H9 (cell line): ENCODE measurements at regions not wholly inside any gene's neighbourhood (a gene's known extent, or its start where the extent isn't known, plus 50 kb on each side); places are given as distances from the start of the nearest gene placed in this dataset.

Source experiments
- DNase-seq: peaks from one replicate; pipeline ENCODE4 v3.0.0-alpha.2; 2017
- H2AFZ ChIP-seq: one replicate; pipeline ENCODE4 v1.6.1; 2013; ENCODE audit warnings: mild to moderate bottlenecking, low read length, control low read depth, moderate library complexity
- H2AK5ac ChIP-seq: 2 replicates; pipeline ENCODE4 v1.6.1; 2013; ENCODE audit warnings: low read length, control low read depth, mixed read lengths; ENCODE audit not compliant: insufficient read length
- H2BK120ac ChIP-seq: one replicate; pipeline ENCODE4 v1.6.1; 2013; ENCODE audit warnings: low read depth, mild to moderate bottlenecking, low read length, control low read depth, inconsistent platforms; ENCODE audit not compliant: poor library complexity, severe bottlenecking
- H2BK12ac ChIP-seq: 2 replicates; pipeline ENCODE4 v1.6.1; 2013; ENCODE audit warnings: low read length, control low read depth, mixed read lengths, low read depth; ENCODE audit not compliant: insufficient read length
- H2BK15ac ChIP-seq: 2 replicates; pipeline ENCODE4 v1.6.1; 2013; ENCODE audit warnings: low read depth, low read length, control low read depth
- H2BK20ac ChIP-seq: one replicate; pipeline ENCODE4 v1.6.1; 2013; ENCODE audit warnings: low read depth, mild to moderate bottlenecking, low read length, control low read depth, inconsistent platforms; ENCODE audit not compliant: poor library complexity, severe bottlenecking
- H2BK5ac ChIP-seq: 2 replicates; pipeline ENCODE4 v1.6.1; 2013; ENCODE audit warnings: low read length, control low read depth, mixed read lengths; ENCODE audit not compliant: insufficient read length
- H3K14ac ChIP-seq: 2 replicates; pipeline ENCODE4 v1.6.1; 2013; ENCODE audit warnings: low read length, control low read depth; ENCODE audit not compliant: insufficient read depth
- H3K18ac ChIP-seq: 2 replicates; pipeline ENCODE4 v1.6.1; 2013; ENCODE audit warnings: low read depth, mild to moderate bottlenecking, mixed read lengths, low read length, control low read depth; ENCODE audit not compliant: insufficient read length
- H3K23ac ChIP-seq: 2 replicates; pipeline ENCODE4 v1.6.1; 2013; ENCODE audit warnings: low read length, control low read depth, mixed read lengths, low read depth; ENCODE audit not compliant: insufficient read length
- H3K23me2 ChIP-seq: 2 replicates; pipeline ENCODE4 v1.6.1; 2013; ENCODE audit warnings: low read depth, mild to moderate bottlenecking, mixed read lengths, low read length, control low read depth; ENCODE audit not compliant: insufficient read length, poor library complexity, severe bottlenecking
- H3K27ac ChIP-seq: 2 replicates; pipeline ENCODE4 v1.5.1; 2013; ENCODE audit warnings: low read length, control low read depth, mixed read lengths, low read depth; ENCODE audit not compliant: insufficient read length
- H3K27me3 ChIP-seq: 2 replicates; pipeline ENCODE4 v1.6.1; 2013; ENCODE audit warnings: low read length, control low read depth, inconsistent platforms; ENCODE audit not compliant: insufficient read depth
- H3K4ac ChIP-seq: 2 replicates; pipeline ENCODE4 v1.6.1; 2013; ENCODE audit warnings: low read depth, mild to moderate bottlenecking, control low read depth, inconsistent platforms, low read length, moderate library complexity
- H3K4me1 ChIP-seq: 2 replicates; pipeline ENCODE4 v1.6.1; 2013; ENCODE audit warnings: low read length, control low read depth, inconsistent platforms; ENCODE audit not compliant: insufficient read depth
- H3K4me2 ChIP-seq: 2 replicates; pipeline ENCODE4 v1.6.1; 2013; ENCODE audit warnings: low read length, control low read depth, mixed read lengths; ENCODE audit not compliant: insufficient read length, insufficient read depth
- H3K56ac ChIP-seq: 2 replicates; pipeline ENCODE4 v1.6.1; 2013; ENCODE audit warnings: low read depth, mild to moderate bottlenecking, mixed read lengths, low read length, control low read depth; ENCODE audit not compliant: insufficient read length
- H3K79me1 ChIP-seq: 2 replicates; pipeline ENCODE4 v1.6.1; 2013; ENCODE audit warnings: low read depth, mild to moderate bottlenecking, moderate library complexity, low read length, control low read depth, inconsistent platforms; ENCODE audit not compliant: insufficient read depth, poor library complexity, severe bottlenecking
- H3K79me2 ChIP-seq: 2 replicates; pipeline ENCODE4 v1.6.1; 2013; ENCODE audit warnings: low read length, control low read depth, inconsistent platforms; ENCODE audit not compliant: insufficient read depth
- H3K9ac ChIP-seq: 2 replicates; pipeline ENCODE4 v1.6.1; 2013; ENCODE audit warnings: low read length, control low read depth, mixed read lengths; ENCODE audit not compliant: insufficient read length; ENCODE audit errors: extremely low read depth
- H3K9me3 ChIP-seq: one replicate; pipeline ENCODE4 v1.6.1; 2013; ENCODE audit warnings: low read depth, low read length, inconsistent platforms; ENCODE audit not compliant: control insufficient read depth
- H3T11ph ChIP-seq: one replicate; pipeline ENCODE4 v1.6.1; 2013; ENCODE audit warnings: mild to moderate bottlenecking, low read length, control low read depth, inconsistent platforms
- H4K20me1 ChIP-seq: one replicate; pipeline ENCODE4 v1.6.1; 2013; ENCODE audit not compliant: control insufficient read depth, insufficient read length, insufficient read depth
- H4K5ac ChIP-seq: 2 replicates; pipeline ENCODE4 v1.6.1; 2013; ENCODE audit warnings: low read depth, mild to moderate bottlenecking, mixed read lengths, low read length, control low read depth; ENCODE audit not compliant: insufficient read length
- H4K8ac ChIP-seq: replicated peaks from 2 replicates; pipeline ENCODE4 v1.6.1; 2013; ENCODE audit warnings: low read length, control low read depth, mixed read lengths, low read depth; ENCODE audit not compliant: insufficient read length
- H4K91ac ChIP-seq: 2 replicates; pipeline ENCODE4 v1.6.1; 2013; ENCODE audit warnings: low read depth, mild to moderate bottlenecking, moderate library complexity, mixed read lengths, low read length, control low read depth; ENCODE audit not compliant: insufficient read length
- H3K27ac Mint-ChIP-seq, 3 experiments: 2 replicates in 2 of 3; 3 replicates in 1 of 3; pipeline ENCODE4 v1.8.0; 2020 to 2021; ENCODE audit warnings: mixed read lengths in 3 of 3, mild to moderate bottlenecking in 1 of 3, moderate library complexity in 1 of 3
- H3K27me3 Mint-ChIP-seq: 2 replicates; pipeline ENCODE4 v1.8.0; 2021; ENCODE audit warnings: low read depth, mild to moderate bottlenecking, moderate library complexity, mixed read lengths
- H3K36me3 Mint-ChIP-seq, 3 experiments: 2 replicates in 2 of 3; 3 replicates in 1 of 3; pipeline ENCODE4 v1.8.0; 2020 to 2021; ENCODE audit warnings: low read depth in 3 of 3, mixed read lengths in 3 of 3; ENCODE audit not compliant: insufficient read depth in 1 of 3
- H3K4me1 Mint-ChIP-seq, 2 experiments: 2 replicates each; pipeline ENCODE4 v1.8.0; 2020; ENCODE audit warnings: mixed read lengths in 2 of 2
- H3K4me3 Mint-ChIP-seq, 2 experiments: 2 replicates in 1 of 2; 3 replicates in 1 of 2; pipeline ENCODE4 v1.8.0; 2020 to 2021; ENCODE audit warnings: mild to moderate bottlenecking in 2 of 2, mixed read lengths in 2 of 2, moderate library complexity in 1 of 2
- H3K9me3 Mint-ChIP-seq, 2 experiments: 2 replicates in 1 of 2; 3 replicates in 1 of 2; pipeline ENCODE4 v1.8.0; 2020; ENCODE audit warnings: mild to moderate bottlenecking in 2 of 2, mixed read lengths in 2 of 2, moderate library complexity in 1 of 2
- CTCF ChIP-seq: fragments of 200-600 bp; sonication (generic); conservative IDR thresholded peaks from 3 replicates; pipeline ENCODE4 v1.8.0; 2021; ENCODE audit warnings: antibody characterized with exemption, mild to moderate bottlenecking
- WGBS: extraction: QIAGEN DNeasy Blood & Tissue Kit; methylation state at CpG from one replicate; pipeline ENCODE4 v1.1.7; 2013; ENCODE audit warnings: missing lambda C conversion rate, low lambda C conversion rate, mixed read lengths; ENCODE audit not compliant: insufficient read length; ENCODE audit errors: extremely low coverage; 5-methylcytosine and 5-hydroxymethylcytosine counted together

GRCh38 chr18:46346896-46347630, 242.9 kb downstream of the HAUS1 start:
- Histone ChIP-seq H3K9ac (no peak overlapping the region), H3K79me2 (no peaks in the 10 kb centered on the region), H3K4me1 (peaks cover 3% of the 10 kb centered on the region; the same call in 1 of the 2 replicates), H3K18ac (no peak overlapping the region), H2AFZ (no peak overlapping the region), H4K91ac (no peak overlapping the region), H4K20me1 (no peaks in the 10 kb centered on the region), H3T11ph (no peak overlapping the region), H3K4me2 (no peak overlapping the region), H3K23me2 (no peaks in the 10 kb centered on the region), H2AK5ac (no peak overlapping the region), H3K23ac (no peak overlapping the region), H3K79me1 (no peaks in the 10 kb centered on the region), H3K27me3 (no peaks in the 10 kb centered on the region), H4K5ac (no peak overlapping the region), H2BK15ac (no peak overlapping the region), H2BK12ac (no peak overlapping the region), H3K14ac (no peak overlapping the region), H3K4ac (no peak overlapping the region), H3K27ac (no peak overlapping the region), H4K8ac (no peak overlapping the region), H2BK120ac (no peak overlapping the region), H3K56ac (no peak overlapping the region), H2BK5ac (no peak overlapping the region), H2BK20ac (no peak overlapping the region), H3K9me3 (no peaks in the 10 kb centered on the region)
- H3K27ac Mint-ChIP-seq = peak overlapping the region in 2 of 3 experiments; percentile 46 to 70; a peak in 4 of 7 replicates
- H3K36me3 Mint-ChIP-seq = no peaks in the 10 kb centered on the region; a peak in 1 of 7 replicates
- TF ChIP-seq CTCF = no peak
- no CpG with 5 or more reads among the region's 19 CpGs for whole genome bisulfite sequencing
- peaks cover 12 to 27% of the 10 kb centered on the region in 2 experiments for H3K4me1 Mint-ChIP-seq
- no peak for DNase-seq
- no peaks in the 10 kb centered on the region for H3K27me3 Mint-ChIP-seq
- H3K4me3 Mint-ChIP-seq = no peak overlapping the region
- H3K9me3 Mint-ChIP-seq = no peaks in the 10 kb centered on the region
